Calu3 (cell line): ENCODE measurements at regions not wholly inside any gene's neighbourhood (a gene's known extent, or its start where the extent isn't known, plus 50 kb on each side); places are given as distances from the start of the nearest gene placed in this dataset.
"Not testable (repeated sequence)": the region's sequence is repeated elsewhere in the genome, so short reads cannot be mapped to it uniquely, and the experiment has no call there.

ENCODE experiments used
- BruUV-seq: library from RNA; stranded (reverse); fragments of 400-500 nt; replicated peaks from 2 replicates; lab custom pipeline; 2021; lab: Mats Ljungman, UMichigan
- CTCF ChIA-PET: fragments of 300-600 bp; sonication (Branson Sonifier 250); formaldehyde crosslinking; loops from one replicate; lab custom pipeline; 2022; ENCODE audit warnings: antibody characterized with exemption; lab: Charles Lee
- DNase-seq: peaks from one replicate; pipeline ENCODE4 v3.0.0; 2022
- H3K27ac Mint-ChIP-seq: one replicate; pipeline ENCODE4 v1.8.0; 2022; ENCODE audit warnings: mixed read lengths; ENCODE audit not compliant: unreplicated experiment
- H3K27me3 Mint-ChIP-seq: one replicate; pipeline ENCODE4 v1.8.0; 2022; ENCODE audit warnings: mixed read lengths; ENCODE audit not compliant: unreplicated experiment
- H3K36me3 Mint-ChIP-seq: one replicate; pipeline ENCODE4 v1.8.0; 2022; ENCODE audit warnings: mild to moderate bottlenecking, moderate library complexity, mixed read lengths; ENCODE audit not compliant: insufficient read depth, unreplicated experiment
- H3K4me1 Mint-ChIP-seq: one replicate; pipeline ENCODE4 v1.8.0; 2022; ENCODE audit warnings: mild to moderate bottlenecking, low read depth, mixed read lengths; ENCODE audit not compliant: unreplicated experiment
- H3K4me3 Mint-ChIP-seq: one replicate; pipeline ENCODE4 v1.8.0; 2022; ENCODE audit warnings: mild to moderate bottlenecking, low read depth, moderate library complexity, mixed read lengths; ENCODE audit not compliant: unreplicated experiment
- H3K9me3 Mint-ChIP-seq: one replicate; pipeline ENCODE4 v1.8.0; 2022; ENCODE audit warnings: low read depth, mixed read lengths; ENCODE audit not compliant: unreplicated experiment
- intact Hi-C: fragments of 100-400 bp; cut with micrococcal nuclease; formaldehyde crosslinking; loops from one replicate; pipeline ENCODE4 v1.10.0; 2022; ENCODE audit not compliant: unreplicated experiment
- TF ChIP-seq, protein P1 (sequence below): fragments of 200-600 bp; IDR thresholded peaks from one replicate; pipeline ENCODE4 v1.8.0; 2022; ENCODE audit warnings: antibody characterized with exemption; ENCODE audit not compliant: unreplicated experiment

DNA sequence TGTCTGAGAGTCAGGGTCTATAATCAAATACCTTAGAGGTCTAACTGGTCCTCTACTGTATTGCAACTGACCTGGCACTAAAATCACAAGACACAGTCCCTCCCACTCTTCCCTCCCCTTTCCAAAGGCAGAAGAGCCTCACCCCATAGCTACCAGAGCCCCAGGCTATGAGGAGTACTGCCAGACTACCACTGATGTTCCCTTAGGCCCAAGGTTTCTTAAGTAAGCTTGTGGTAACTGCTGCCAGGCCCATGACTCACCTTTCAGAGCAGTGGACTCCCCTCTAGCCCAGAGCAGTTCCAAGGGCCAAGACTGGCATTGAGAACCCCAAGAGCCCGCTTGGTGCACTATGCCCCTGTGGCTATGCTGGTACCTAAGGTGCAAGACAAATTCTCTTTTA is 1193.4 kb downstream of the DSC3 start:
- Mint-ChIP-seq H3K9me3 (no peaks in the 10 kb centered on the region), H3K27ac (no peak overlapping the region), H3K4me1 (no peaks in the 10 kb centered on the region), H3K4me3 (no peak overlapping the region), H3K27me3 (no peaks in the 10 kb centered on the region), H3K36me3 (no peaks in the 10 kb centered on the region)
- CTCF ChIA-PET: no interaction called here
- intact Hi-C loops: no loop called here
- TF ChIP-seq, protein P1, sequence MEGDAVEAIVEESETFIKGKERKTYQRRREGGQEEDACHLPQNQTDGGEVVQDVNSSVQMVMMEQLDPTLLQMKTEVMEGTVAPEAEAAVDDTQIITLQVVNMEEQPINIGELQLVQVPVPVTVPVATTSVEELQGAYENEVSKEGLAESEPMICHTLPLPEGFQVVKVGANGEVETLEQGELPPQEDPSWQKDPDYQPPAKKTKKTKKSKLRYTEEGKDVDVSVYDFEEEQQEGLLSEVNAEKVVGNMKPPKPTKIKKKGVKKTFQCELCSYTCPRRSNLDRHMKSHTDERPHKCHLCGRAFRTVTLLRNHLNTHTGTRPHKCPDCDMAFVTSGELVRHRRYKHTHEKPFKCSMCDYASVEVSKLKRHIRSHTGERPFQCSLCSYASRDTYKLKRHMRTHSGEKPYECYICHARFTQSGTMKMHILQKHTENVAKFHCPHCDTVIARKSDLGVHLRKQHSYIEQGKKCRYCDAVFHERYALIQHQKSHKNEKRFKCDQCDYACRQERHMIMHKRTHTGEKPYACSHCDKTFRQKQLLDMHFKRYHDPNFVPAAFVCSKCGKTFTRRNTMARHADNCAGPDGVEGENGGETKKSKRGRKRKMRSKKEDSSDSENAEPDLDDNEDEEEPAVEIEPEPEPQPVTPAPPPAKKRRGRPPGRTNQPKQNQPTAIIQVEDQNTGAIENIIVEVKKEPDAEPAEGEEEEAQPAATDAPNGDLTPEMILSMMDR: no peak
- BruUV-seq: no TSS peak
- no peak for DNase-seq

DNA sequence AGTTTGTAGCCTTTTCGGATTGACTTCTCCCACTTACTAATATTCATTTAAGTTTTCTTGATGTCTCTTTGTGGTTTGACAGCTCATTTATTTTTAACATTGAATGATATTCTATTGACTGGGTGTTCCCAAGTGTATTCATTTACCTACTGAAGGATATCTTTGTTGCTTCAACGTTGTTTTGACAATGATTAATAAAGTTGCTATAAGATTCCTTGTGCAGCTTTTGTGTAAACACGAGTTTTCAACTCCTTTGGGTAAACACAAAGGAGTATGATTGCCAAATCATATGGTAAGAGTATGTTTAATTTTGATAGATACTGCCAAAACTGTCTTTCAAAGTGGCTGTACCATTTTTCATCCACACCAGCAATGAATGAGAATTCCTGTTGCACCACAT is 1200.9 kb downstream of the DSC3 start:
- intact Hi-C loops: no loop called here
- peaks cover 14% of the 10 kb centered on the region for H3K4me1 Mint-ChIP-seq
- TF ChIP-seq, protein P1: no peak
- H3K27me3 Mint-ChIP-seq: no peaks in the 10 kb centered on the region
- H3K4me3 Mint-ChIP-seq: no peak overlapping the region
- CTCF ChIA-PET: interaction anchor here (0.9 kb wide), 1 partner anchor 33 kb away, joined by 3 read pairs; no protein-coding TSS in a partner anchor
- no peak overlapping the region for H3K27ac Mint-ChIP-seq
- H3K36me3 Mint-ChIP-seq: no peaks in the 10 kb centered on the region
- DNase-seq: no peak
- H3K9me3 Mint-ChIP-seq: no peaks in the 10 kb centered on the region
- BruUV-seq: no TSS peak

DNA sequence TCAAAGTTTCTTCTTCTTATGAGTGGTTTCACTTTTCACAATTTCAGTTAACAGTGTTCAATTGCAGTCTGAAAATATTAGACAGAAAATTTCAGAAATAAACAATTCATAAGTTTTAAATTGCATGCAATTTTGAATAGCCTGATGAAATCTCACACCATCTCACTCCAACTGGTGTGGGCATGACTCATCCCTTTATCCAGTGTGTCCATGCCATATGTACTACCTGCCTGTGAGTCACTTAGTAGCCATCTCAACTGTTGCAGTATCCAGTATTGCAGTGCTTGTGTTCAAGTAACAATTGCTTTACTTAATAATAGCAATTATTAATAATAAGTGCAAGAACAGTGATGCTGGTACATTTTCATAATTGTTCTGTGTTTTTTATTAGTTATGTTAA is 1202.5 kb downstream of the DSC3 start:
- Mint-ChIP-seq H3K27ac (no peak overlapping the region), H3K4me3 (no peak overlapping the region), H3K9me3 (no peaks in the 10 kb centered on the region), H3K4me1 (peaks cover 21% of the 10 kb centered on the region), H3K27me3 (no peaks in the 10 kb centered on the region), H3K36me3 (no peaks in the 10 kb centered on the region)
- no TSS peak for BruUV-seq
- TF ChIP-seq, protein P1: no peak
- CTCF ChIA-PET: no interaction called here
- intact Hi-C loops: no loop called here
- peak; percentile 26 for DNase-seq

DNA sequence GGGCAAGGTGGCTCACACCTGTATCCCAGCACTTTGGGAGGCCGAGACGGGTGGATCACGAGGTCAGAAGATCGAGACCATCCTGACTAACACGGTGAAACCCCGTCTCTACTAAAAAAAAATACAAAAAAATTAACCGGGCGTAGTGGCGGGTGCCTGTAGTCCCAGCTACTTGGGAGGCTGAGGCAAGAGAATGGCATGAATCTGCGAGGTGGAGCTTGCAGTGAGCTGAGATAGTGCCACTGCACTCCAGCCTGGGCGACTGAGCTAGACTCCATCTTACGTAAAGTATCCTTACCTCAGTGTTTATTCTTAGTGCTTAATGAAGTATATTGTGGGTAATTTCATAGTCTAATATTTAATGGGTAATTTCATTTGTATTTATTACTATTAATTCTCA is 1203.6 kb downstream of the DSC3 start:
- CTCF ChIA-PET, H3K36me3 Mint-ChIP-seq, H3K4me3 Mint-ChIP-seq, H3K9me3 Mint-ChIP-seq, H3K27me3 Mint-ChIP-seq, DNase-seq, H3K27ac Mint-ChIP-seq, intact Hi-C loops, BruUV-seq: not testable (repeated sequence)
- peaks cover 23% of the 10 kb centered on the region for H3K4me1 Mint-ChIP-seq

DNA sequence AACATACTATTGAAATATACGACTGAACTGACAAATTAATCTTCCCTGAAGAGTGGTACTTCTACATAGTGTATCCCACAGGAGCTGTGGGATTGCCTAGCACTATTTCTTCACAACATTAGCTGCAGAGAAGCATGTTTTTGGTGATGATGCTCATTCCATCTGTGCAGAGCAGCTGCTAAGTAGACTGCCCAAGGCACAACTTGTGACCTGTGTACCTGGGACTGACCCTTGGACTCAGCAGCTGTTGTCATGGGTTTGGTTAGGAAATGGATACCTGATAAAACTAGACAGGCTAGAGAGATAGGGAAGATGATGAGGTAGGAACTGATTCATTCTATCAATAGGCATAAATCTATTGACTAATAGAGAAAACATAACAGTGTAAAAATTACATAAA is 1204.0 kb downstream of the DSC3 start:
- TF ChIP-seq, protein P1: no peak
- Mint-ChIP-seq H3K27me3 (no peaks in the 10 kb centered on the region), H3K4me1 (peaks cover 23% of the 10 kb centered on the region), H3K27ac (no peak overlapping the region), H3K4me3 (no peak overlapping the region), H3K9me3 (no peaks in the 10 kb centered on the region), H3K36me3 (no peaks in the 10 kb centered on the region)
- DNase-seq: no peak
- intact Hi-C loops: no loop called here
- CTCF ChIA-PET: no interaction called here
- BruUV-seq: no TSS peak
